NCI-H1048 (cell line): ENCODE measurements at regions not wholly inside any gene's neighbourhood (a gene's known extent, or its start where the extent isn't known, plus 50 kb on each side); places are given as distances from the start of the nearest gene placed in this dataset.
"Not testable (repeated sequence)": the region's sequence is repeated elsewhere in the genome, so short reads cannot be mapped to it uniquely, and the experiment has no call there.

ENCODE experiments used
- DNase-seq: peaks from one replicate; lab custom pipeline; 2025; lab: John Stamatoyannopoulos, UW

DNA sequence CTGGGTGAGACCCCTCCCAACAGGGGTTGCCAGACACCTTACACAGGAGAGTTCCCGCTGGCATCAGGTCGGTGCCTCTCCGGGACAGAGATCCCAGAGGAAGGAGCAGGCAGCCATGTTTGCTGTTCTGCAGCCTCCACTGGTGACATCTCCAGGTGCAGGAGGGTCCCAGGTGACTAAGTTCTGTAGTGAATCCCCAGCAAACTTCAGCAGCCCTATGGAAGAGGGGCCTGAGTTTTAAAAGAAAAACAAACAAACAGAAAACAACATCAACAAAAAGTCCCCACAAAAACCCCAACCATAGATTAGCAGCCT, 515.1 kb downstream of the FRK start:
- DNase-seq = no peak

DNA sequence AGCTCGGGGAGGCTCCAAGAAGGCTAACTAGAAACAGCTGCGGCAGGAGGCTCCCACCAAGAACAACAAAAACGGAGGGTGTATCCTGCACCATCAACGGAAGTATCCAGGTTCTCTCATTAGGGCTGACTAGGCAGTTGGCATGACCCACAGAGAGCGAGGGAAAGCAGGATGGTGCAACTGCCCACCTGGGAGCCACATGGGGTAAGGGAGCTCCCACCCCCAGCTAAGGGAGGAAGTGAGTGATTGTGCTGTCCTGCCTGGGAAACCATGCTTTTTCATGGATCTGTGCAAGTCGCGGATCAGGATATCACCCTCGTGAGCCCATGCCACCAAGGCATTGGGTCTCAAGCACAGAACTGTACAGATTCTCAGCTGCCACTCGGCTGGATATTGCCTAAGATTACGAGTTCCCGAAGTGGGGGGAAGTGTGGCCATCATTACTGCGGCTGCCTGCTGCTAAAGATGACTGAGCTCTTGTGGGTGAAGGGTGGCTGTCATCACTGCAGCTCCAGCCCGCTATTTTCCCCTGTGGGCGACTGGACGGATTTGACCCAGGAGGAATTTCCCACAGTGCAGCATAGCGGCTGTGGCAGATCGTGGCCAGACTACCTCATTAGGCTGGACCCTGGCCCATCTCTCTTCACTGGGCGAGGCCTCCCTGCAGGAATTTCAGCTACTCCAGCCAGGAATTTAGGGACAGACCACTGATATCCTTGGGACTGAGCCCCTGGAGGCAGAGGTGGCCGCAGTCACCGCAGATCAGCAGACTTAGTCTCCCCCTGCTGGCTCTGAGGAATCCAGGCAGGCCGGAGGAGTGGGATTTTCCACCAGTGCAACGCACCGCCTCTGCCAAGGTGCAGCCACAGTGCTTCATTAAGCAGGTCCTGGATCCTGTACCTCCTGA, 515.7 kb downstream of the FRK start:
- DNase-seq = no peak

DNA sequence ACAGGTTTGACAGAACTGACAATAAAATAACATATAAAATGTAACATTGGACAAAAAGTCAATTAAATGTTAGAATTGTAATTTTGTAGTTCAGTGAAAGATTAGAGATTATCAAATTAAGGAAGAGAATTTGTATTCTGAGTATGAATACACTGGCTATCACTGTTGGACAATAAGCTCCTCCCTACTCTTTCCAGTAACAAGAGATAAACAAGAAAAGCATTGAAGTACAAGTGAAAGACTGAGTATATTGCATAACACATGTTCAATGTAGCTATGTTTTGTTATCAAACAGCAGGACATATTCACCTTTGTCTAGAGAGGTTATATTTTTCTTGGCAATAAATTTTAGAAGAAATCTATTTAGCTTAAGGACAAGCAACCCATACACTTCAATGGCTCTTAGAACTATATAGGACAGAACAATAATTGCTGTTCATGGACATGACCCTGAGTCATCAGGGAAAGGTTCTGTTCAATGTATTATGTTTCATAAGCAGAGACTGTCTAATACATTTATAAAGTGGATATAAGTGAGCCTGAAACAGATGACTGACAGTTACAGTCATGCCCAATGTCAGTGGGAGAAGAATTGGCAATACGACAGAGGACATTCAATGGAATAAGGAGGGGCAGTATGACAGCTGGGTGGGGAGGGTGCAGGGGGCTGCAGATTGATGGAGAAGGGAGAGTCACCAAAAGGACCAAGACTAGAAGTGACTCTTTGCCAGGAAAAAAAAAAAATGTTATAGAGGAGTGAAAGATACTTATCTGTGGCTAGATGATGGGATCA, 520.4 kb downstream of the FRK start:
- DNase-seq = no peak

DNA sequence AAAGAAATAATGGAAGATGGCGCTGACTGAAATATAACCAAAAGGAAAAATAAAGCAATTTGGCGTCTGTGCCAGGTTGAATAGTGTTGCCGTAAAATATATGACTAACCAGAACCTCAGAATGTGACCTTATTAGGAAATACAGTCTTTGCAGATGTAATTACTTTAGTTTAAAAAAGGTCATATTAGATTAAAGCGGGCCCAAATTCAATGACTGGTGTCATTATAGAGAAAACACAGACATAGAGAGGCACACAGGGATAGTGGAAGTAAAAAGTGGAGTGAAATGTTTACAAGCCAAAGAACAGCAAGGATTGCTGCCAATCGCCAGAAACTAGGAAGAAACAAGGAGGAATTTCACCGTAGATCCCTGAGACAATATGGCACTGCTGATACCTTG, 521.2 kb downstream of the FRK start:
- DNase-seq = no peak

DNA sequence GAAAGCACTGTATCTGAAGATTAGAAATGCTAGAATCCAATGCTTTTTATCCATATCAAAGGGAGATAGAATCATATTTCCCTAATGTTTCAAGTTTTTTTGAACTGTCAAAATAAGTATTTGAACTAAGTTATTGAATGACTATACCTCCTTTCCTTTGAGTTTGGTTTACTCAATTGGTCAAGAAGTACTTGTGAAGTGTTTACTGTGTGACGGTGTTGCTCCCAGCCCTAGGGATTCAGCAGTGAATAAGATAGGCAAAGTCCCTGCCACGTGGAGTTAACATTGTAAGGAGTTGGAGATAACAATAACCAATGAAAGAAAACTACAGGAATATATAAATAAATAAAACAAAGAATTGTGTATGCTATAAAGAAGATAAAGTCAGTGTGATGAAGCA, 535.9 kb downstream of the FRK start:
- no peak for DNase-seq

DNA sequence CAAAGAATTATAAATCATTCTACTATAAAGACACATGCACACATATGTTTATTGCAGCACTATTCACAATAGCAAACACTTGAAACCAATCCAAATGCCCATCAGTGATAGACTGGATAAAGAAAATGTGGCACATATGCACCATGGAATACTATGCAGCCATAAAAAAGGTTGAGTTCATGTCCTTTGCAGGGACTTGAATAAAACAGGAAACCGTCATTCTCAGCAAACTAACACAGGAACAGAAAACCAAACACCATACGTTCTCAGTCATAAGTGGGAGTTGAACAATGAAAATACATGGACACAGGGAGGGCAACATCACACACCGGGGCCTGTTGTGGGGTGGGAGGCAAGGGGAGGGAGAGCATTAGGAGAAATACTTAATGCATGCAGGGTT, 538.9 kb downstream of the FRK start:
- DNase-seq = not testable (repeated sequence)

DNA sequence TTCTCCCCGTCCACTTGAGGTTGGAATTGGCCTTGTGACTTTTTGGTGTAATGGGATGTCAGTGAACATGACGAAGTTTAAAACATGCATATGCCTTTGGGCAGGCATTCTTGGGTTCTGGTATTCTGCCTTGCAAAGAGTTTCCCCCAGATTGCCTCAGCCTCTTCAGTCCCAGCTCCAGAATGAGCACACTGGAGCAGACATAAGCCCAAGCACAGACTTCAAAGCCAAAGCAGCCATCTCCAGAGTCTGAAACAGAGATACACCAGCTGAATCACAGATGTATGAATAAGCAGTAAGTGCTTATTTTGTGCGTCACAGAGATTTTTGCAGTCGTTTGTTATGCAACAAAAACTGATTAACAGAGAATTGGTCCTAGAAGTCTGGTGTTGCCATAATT, 546.0 kb downstream of the FRK start:
- no peak for DNase-seq

DNA sequence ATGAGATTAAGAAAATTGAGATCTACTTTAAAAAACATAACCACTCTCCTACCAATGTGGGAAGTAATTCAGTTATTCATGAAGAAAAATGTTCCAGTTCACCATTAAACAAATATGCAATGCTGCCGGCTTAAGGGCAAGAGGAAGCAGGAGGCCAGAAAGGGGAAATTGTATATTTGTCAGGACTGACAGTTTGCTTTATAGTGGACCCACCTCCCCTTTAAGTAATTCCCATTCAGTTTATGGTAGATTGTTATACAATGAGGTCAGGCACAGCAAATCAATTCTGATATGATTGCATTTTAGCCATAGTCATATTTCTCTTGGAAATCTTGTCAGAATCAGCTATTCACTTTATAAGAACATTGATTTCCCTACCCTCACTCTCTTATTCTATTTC, 547.8 kb downstream of the FRK start:
- DNase-seq = no peak

DNA sequence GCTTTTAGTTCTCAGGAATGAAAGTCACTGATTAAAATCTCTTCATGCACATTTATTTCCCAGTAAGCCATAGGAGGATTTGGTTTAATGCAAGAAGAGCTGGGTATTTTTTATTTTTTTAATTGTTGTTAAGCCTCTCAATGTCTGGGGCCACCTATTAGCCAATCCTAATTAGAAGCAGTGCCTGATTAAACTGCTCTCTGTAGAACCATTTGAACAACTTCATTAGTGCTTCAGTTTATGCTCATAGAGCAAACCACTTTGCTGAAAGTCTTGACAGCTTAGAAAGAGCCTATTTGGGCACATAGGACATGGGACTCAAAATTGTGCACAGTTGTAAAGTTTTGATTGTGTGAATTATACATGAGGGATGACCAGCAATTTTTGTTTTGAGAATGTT, 548.9 kb downstream of the FRK start:
- no peak for DNase-seq

DNA sequence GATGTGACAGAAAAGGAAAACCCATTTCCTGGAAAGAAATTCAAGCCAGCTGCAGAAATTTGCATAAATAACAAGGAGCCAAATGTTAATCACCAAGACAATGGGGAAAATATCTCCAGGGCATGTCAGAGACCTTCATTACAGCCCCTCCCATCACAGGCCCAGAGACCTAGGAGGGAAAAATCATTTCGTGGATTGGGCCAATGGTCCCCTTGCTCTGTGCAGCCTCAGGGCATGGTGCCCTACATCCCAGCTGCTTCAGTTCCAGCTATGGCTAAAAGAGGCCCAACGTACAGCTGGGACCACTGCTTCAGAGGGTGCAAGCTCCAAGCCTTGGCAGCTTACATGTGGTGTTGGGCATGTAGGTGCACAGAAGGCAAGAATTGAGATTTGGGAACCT, 558.3 kb downstream of the FRK start:
- not testable (repeated sequence) for DNase-seq

DNA sequence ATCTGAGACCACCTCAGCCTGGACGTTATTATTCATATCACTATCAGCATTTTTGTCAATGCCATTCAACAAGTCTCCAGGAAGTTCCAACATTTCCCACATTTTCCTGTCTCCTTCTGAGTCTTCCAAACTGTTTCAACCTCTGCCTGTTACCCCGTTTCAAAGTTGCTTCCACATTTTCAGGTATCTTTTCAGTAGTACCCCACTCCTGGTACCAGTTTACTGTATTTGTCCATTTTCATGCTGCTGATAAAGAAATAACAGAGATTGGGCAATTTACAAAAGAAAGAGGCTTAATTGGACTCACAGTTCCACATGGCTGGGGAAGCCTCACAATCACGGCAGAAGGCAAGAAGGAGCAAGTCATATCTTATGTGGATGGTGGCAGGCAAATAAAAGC, 565.5 kb downstream of the FRK start:
- DNase-seq = no peak

DNA sequence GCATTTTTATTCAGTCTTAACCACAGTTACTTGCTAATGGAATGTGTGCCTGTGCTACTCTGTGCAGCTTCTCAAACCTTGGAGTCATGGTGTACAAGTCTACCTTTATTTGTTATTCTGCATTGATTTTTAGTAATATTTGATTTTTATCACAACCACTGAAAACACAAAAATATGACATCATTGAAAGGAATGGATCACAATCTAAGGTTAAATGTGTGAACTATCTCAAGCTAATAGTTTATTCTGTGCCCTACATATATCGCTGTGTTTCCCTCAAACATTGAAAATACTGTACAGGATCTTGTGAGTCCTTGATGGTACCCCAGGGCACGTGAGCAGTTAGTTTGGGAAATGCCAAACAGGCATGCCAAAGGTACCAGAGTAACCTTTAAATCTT, 573.4 kb downstream of the FRK start:
- DNase-seq = no peak

DNA sequence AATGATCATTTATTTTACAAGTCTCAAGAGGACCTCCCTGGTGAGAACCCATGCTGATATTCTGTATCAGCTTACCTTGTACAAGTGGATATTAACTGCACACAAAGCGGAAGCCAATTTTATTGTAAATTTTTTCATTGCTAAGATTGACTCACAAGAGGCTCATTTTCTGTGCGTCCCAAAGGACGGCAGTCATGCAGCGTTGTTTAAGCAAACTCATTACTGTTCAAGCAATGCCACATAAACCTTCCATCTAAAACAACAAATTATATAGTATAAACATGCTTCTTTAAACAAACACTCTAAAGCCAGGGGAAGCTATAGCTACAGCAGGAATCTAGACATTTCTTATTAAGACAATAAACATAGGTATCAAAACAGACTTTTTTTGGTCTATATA, 575.3 kb downstream of the FRK start:
- DNase-seq = no peak

DNA sequence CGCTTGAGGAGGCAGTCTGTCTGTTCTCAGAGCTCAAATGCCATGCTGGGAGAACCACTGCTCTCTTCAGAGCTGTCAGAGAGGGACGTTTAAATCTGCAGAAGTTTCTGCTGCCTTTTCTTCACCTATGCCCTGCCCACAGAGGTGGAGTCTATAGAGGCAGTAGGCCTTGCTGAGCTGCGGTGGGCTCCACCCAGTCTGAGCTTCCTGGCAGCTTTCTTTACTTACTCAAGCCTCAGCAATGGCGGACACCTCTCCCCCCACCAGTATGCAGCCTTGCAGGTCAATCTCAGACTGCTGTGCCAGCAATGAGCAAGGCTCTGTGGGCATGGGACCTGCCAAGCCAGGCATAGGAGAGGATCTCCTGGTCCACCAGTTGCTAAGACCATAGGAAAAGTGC, 580.1 kb downstream of the FRK start:
- not testable (repeated sequence) for DNase-seq

DNA sequence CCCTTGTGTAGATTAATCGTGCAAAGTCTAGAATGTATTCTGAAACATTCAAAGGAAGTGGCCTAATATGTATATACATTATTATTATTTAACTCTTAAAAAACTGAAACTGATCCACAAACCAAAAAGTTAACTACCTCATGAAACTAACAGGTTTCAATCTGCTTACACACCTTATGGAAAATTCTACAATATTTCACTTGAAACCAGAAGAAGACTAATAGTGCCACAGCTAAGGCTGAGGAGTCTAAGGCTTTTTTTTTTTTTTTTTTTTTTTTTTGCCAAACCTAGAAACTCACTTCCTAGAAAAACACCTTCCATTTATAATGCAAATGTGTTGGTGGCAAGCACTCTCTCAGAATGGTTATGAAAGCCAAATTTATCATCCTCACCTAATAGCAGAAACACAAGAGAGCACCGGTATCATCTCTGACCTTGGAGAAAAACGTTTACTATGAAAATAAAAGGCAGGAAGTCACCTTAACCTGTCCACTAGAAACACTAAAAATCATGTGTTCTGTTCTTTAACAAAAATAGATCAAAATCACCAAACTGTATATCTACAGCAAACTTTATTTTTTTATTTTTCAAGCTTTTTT, 586.1 kb downstream of the FRK start:
- no peak for DNase-seq

DNA sequence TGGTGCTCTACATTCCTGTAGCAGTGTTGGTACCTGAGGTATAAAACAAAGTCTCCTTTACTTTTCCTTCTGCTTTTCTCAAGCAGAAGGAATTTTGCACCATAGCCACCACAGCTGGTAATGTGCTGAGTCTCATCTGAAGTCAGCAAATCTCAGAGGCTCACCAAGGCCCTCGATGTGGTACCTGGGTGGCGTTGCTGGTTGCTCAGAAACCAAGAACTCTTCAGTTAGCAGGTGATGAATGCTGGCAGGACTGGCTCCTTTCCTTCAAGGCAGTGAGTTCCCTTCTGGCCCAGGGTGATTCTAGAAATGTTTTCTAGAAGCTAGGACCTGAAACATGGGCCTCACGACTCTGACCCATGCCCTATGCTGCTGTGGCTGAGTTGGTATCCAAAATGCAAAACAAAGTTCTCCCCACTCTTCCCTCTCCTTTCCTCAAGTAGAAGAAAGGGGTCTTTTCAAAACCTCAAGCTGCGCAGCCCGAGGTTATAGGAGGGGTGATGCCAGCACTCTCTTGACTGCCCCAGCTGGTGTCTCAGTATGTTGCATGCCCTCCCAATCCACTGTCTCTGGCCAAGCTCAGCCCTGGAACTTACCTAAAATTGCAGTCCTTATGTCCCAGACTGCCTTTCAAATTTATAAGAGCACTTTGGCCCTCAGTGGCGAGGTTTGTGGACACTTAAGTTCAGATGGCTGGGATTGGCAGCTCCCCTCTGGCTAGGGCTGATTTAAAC, 592.3 kb downstream of the FRK start:
- no peak for DNase-seq

DNA sequence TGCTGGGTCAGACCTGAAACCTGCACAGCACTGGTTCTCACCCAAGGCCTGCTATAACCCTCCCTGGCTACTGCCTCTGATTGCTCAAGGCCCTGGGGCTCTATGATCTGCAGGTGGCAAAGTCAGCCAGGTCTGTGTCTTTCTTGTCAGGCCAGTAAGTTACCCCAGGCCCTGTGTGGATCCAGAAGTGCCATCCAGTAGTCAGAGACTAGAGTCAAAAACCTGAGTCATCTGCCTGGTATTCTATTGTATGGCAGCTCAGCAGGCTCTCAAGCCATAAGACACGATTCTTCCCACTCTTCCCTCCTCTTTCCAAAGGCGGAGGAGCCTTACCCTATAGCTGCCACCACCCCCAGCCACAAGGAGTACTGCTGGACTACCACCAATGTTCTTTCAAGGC, 593.0 kb downstream of the FRK start:
- DNase-seq = no peak

DNA sequence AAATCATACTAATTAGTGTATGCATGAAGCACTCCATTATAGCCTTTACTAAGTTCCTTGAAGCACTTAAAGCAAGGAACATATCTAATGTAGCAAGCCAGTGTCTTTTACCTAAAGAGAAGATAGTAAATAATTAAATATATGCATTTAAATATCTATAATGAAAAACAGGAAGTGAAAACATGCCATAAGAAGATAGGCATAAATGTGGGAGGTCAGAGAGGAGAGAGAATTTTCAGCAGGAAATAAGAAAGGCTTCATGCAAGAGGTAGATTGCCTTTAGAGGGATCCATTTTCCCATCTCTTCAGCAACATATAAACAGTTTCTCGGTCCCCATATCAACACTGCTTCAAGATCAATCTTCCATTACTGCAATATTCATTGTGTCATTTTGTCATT, 599.8 kb downstream of the FRK start:
- no peak for DNase-seq

DNA sequence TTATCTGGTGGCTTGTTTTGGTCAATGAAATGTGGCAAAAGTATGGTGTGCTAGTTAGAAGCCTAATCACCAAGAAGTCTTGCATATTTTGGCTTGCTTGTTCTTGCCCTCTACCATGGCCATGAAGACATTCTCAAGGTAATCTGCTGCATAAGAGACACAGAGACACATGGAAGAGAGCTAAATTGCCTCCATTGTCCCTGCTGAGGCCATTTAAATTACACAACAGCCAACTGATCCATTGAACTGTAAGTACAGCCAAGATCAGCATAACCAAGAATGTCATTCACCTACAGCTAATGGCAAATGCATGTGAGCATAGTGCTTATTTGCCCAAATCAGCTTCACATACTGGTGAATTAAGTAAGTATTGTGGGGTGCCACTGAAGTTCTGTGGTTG, 603.8 kb downstream of the FRK start:
- no peak for DNase-seq

DNA sequence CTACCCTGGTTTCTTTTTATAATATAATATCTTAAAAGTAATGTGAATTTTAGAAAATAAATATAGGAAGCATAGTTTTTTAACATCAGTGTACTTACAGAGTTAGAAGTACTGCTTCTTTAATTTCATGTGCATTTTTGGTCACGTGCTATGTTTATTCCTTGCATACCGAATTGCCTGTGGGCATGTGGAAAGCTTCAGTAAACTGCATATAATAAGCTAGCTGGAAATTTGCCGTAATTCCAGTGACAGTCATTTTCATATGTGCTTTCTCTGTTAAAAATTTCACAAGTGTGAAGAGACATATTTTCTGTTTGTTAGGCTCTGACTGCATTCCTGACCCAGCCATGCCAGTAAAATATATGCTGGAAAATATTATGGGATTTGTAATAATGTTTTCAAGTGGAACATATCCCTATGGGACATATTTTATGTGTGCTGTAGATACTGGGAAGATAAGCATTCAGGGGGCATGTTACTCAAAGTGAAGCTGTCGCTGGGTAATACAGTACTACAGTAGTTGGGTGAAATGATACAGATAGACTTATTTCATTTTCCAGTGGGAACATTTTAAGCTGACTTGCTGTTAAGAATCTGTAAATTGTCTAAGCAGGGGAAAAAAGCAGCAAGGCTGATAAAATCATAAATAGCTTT, 616.7 kb downstream of the FRK start:
- DNase-seq = peak; percentile 69

DNA sequence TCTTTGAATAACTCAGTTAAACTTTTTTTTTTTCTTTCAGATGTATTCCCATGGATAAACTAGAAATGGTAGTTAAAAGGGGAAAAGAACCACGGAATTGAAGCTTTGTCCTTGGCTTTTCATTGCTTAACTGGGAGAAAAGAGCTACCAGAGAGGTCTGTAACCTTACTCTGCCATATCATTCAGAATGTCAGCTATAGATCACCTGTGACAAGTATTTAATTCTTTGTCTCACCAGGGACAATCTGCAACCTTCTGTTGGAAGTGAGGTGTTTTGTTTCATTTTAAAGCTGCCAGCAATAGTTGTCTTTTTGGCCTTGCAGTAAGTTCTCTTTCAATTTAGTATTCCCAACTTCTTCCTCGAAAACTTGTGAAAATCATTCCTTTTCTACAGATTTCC, 618.4 kb downstream of the FRK start:
- no peak for DNase-seq

DNA sequence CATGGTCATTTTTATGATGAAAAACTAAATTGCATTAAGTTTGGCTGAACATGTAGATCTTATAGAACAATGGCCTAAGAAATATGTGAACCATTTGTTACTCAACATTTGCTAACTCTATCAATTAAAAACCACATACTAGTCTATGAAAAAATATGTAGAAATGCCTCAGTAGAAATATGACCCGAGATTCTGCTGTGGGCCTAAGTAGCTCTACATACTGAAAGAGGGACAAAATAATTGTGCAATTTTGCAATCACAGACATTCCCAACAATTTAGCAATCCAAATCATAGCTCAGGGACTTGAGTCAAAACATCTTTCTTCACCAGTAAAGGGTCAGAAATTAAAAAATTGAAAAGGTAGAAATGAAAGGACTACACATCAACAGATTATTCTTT, 619.0 kb downstream of the FRK start:
- no peak for DNase-seq
